ENCODE measurements at regions not wholly inside any gene's neighbourhood (a gene's known extent, or its start where the extent isn't known, plus 50 kb on each side); places are given as distances from the start of the nearest gene placed in this dataset.

DNA sequence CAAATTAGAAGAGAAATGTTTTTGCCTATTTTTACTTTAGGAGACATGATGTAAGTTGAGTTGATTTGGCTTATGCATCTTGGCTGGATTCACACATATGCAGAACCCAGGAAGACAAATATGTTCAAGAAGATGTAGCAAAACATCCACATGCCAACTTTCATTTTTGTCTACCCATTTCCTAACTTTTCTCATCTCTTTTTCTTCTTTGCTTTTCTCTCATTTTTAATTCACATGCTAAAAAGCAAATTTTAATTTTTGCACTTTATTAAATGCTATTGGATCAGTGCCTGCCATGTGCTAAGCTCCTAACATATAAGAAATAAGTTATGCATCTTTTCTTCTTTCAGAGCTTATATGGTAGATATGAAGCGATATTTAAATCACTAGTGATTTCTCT is 143.7 kb upstream of the GRM3 start:
- H3K4me1 ChIP-seq, result no peaks in the 10 kb centered on the region
- intact Hi-C loops (cut with DNase I; ENCODE audit: low total_unique reads), result no loop called here
- 93 to 99% methylated on average over 1 of the region's 1 CpG for WGBS, 2 donors
- no peaks in the 10 kb centered on the region for H3K27me3 ChIP-seq
- no peaks in the 10 kb centered on the region for H3K9me3 ChIP-seq
- no peak for TF ChIP-seq POLR2A (IDR thresholded peaks at IDR 0.05)
- TF ChIP-seq, protein P1, sequence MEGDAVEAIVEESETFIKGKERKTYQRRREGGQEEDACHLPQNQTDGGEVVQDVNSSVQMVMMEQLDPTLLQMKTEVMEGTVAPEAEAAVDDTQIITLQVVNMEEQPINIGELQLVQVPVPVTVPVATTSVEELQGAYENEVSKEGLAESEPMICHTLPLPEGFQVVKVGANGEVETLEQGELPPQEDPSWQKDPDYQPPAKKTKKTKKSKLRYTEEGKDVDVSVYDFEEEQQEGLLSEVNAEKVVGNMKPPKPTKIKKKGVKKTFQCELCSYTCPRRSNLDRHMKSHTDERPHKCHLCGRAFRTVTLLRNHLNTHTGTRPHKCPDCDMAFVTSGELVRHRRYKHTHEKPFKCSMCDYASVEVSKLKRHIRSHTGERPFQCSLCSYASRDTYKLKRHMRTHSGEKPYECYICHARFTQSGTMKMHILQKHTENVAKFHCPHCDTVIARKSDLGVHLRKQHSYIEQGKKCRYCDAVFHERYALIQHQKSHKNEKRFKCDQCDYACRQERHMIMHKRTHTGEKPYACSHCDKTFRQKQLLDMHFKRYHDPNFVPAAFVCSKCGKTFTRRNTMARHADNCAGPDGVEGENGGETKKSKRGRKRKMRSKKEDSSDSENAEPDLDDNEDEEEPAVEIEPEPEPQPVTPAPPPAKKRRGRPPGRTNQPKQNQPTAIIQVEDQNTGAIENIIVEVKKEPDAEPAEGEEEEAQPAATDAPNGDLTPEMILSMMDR (IDR thresholded peaks at IDR 0.05), result no peak
- no peak overlapping the region for H3K27ac ChIP-seq
- no peak overlapping the region for H3K4me3 ChIP-seq
- DNase-seq, result no peak
- no peaks in the 10 kb centered on the region for H3K36me3 ChIP-seq (ENCODE audit: low read depth, missing control alignments)

DNA sequence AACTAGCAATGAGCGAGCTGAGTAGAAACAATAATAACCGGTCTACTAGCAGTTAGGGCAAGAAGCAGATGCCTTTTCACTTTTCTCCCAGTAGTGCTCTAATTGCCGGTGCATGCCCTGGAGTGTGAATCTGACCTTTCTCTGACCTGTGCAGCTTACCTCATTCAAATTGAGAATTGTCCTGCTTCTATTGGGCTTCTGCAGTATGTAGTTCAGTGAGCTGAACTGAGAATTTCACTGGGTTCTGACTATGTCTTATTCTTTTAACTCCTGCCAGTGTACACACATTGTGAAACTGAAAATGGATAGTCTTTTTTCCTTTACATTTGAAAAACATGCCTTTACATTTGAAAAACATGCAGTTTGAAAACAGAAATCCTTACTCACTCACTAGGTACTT is 157.9 kb upstream of the GRM3 start:
- WGBS, 2 donors, result 92 to 93% methylated on average over 3 of the region's 3 CpGs
- intact Hi-C loops (cut with DNase I; ENCODE audit: low total_unique reads), result no loop called here
- no peaks in the 10 kb centered on the region for H3K9me3 ChIP-seq
- no peak overlapping the region for H3K4me3 ChIP-seq
- no peak for TF ChIP-seq POLR2A (IDR thresholded peaks at IDR 0.05)
- TF ChIP-seq, protein P1 (IDR thresholded peaks at IDR 0.05), result no peak
- no peak for DNase-seq
- no peaks in the 10 kb centered on the region for H3K4me1 ChIP-seq
- no peaks in the 10 kb centered on the region for H3K36me3 ChIP-seq (ENCODE audit: low read depth, missing control alignments)
- H3K27ac ChIP-seq, result no peak overlapping the region
- no peaks in the 10 kb centered on the region for H3K27me3 ChIP-seq

DNA sequence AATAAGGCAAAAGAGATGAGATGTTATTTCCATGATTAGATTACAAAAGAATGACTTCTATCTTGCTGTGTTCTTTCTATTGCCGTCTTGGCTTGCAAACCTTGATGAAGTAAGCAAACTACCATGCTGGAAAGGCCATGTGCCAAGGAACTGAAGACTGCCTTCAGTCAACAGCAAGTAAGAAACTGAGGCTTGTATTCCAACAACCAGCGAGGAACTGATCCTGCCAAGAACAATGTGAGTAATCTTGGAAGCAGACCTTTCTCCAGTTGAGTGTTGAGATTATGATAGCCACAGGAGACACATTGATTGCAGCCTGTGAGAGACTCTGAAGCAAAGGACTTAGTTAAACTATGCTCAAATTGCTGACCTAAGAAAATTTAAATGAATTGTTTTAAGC is 164.6 kb upstream of the GRM3 start:
- Histone ChIP-seq H3K9me3 (no peaks in the 10 kb centered on the region), H3K27me3 (no peaks in the 10 kb centered on the region), H3K36me3 (ENCODE audit: low read depth, missing control alignments) (no peaks in the 10 kb centered on the region), H3K4me1 (no peaks in the 10 kb centered on the region), H3K4me3 (no peak overlapping the region), H3K27ac (no peak overlapping the region)
- intact Hi-C loops (cut with DNase I; ENCODE audit: low total_unique reads), result no loop called here
- TF ChIP-seq, protein P1 (IDR thresholded peaks at IDR 0.05), result no peak
- no peak for TF ChIP-seq POLR2A (IDR thresholded peaks at IDR 0.05)
- DNase-seq, result peak; percentile 19
- WGBS, 2 donors, result 56 to 79% methylated on average over 2 of the region's 2 CpGs

DNA sequence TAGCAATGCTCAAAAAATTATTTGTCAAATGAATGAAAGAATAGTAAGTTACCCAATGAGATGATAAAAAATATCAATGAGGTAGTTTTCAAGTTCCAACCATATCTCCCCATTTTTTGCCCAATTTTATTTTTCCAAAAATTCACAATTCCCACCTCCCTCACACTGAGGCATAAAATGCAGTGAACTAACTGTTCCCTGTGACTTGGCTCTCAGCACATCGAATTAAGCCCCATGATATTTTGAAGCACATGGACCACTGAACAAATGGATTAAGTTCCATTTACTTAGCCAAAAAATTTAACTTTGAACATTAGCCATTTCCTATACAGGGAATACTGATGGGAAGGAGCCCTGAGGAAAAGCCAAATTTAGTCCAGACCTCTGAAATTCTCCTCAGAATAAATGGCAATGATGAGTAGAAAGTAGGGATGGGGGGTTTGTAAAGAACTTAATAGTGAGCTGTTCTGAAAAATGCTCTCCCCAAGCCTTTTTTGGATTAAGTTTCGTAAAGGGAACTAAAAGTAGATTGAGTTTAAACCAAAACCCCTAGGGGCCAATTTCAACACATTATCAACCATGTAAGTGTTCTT is 166.3 kb upstream of the GRM3 start:
- Histone ChIP-seq H3K36me3 (ENCODE audit: low read depth, missing control alignments) (no peaks in the 10 kb centered on the region), H3K27ac (no peak overlapping the region), H3K4me1 (no peaks in the 10 kb centered on the region), H3K9me3 (no peaks in the 10 kb centered on the region), H3K27me3 (no peaks in the 10 kb centered on the region), H3K4me3 (no peak overlapping the region)
- TF ChIP-seq POLR2A (IDR thresholded peaks at IDR 0.05), result no peak
- TF ChIP-seq, protein P1 (IDR thresholded peaks at IDR 0.05), result no peak
- 60 to 61% methylated on average over 2 of the region's 2 CpGs for WGBS, 2 donors
- intact Hi-C loops (cut with DNase I; ENCODE audit: low total_unique reads), result no loop called here
- no peak for DNase-seq

DNA sequence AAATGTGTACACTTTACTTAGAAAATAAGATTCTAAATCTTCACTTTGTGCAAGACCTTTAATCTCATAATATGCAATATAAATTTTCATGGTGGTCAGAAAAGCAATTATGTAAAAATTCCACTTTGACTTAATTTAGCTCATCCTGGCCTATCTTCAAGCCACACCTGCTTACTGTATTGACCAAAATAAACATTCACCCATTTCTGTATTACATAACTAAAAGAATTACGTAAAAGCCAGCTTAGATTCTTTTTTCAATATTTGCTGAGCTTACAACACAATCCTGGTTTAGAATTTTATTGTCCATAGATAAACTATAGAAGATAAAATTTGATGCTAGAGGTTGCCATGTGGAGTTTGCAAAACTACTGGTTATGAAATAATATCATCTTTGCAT is 172.9 kb upstream of the GRM3 start:
- H3K9me3 ChIP-seq, result no peaks in the 10 kb centered on the region
- H3K4me1 ChIP-seq, result no peaks in the 10 kb centered on the region
- intact Hi-C loops (cut with DNase I; ENCODE audit: low total_unique reads), result no loop called here
- no peak for TF ChIP-seq POLR2A (IDR thresholded peaks at IDR 0.05)
- TF ChIP-seq, protein P1 (IDR thresholded peaks at IDR 0.05), result no peak
- no peak overlapping the region for H3K27ac ChIP-seq
- no peaks in the 10 kb centered on the region for H3K36me3 ChIP-seq (ENCODE audit: low read depth, missing control alignments)
- WGBS, 2 donors, result 83 to 88% methylated on average over 1 of the region's 1 CpG
- no peaks in the 10 kb centered on the region for H3K27me3 ChIP-seq
- DNase-seq, result no peak
- H3K4me3 ChIP-seq, result no peak overlapping the region
